B cell (primary cell): ENCODE measurements at regions not wholly inside any gene's neighbourhood (a gene's known extent, or its start where the extent isn't known, plus 50 kb on each side); places are given as distances from the start of the nearest gene placed in this dataset.

Experiments used
- ATAC-seq: fragments of 200-7000 bp; cut with Tn5 transposase; one replicate; pipeline ENCODE4 v1.10.0; 2021; ENCODE audit warnings: low read depth, mild to moderate bottlenecking, moderate number of reproducible peaks, moderate library complexity
- CTCF ChIA-PET: fragments of 350-600 bp; sonication (Branson Sonifier 250); formaldehyde crosslinking; loops from one replicate; lab custom pipeline; 2021; ENCODE audit warnings: antibody characterized with exemption, inconsistent platforms; lab: Charles Lee
- POLR2A ChIA-PET: fragments of 350-600 bp; sonication (Branson Sonifier 250); formaldehyde crosslinking; loops from one replicate; lab custom pipeline; 2021; ENCODE audit warnings: antibody characterized with exemption; lab: Charles Lee
- DNase-seq: peaks from one replicate; pipeline ENCODE4 v3.0.0; 2013
- H2AFZ ChIP-seq: 2 replicates; pipeline ENCODE4 v1.6.1; 2012; ENCODE audit warnings: mild to moderate bottlenecking, low read depth, low read length; ENCODE audit not compliant: insufficient read depth, poor library complexity, severe bottlenecking
- H3K27ac ChIP-seq, 2 donors: 1 replicate in 1 of 2; 2 replicates in 1 of 2; pipeline ENCODE4 v1.5.1; 2012 to 2013; ENCODE audit warnings: low read length in 2 of 2, mild to moderate bottlenecking in 2 of 2, moderate library complexity in 1 of 2
- H3K27me3 ChIP-seq, 4 experiments: fragments of 200-600 bp in 1 of 4; sonication (generic) in 1 of 4; replicated peaks in 1 of 4; 1 replicate in 2 of 4; 2 replicates in 2 of 4; pipeline versions ENCODE4 v1.6.1 to v1.7.0; 2013 to 2016; ENCODE audit warnings: low read length in 3 of 4, mild to moderate bottlenecking in 2 of 4, mixed read lengths in 1 of 4, moderate library complexity in 1 of 4; ENCODE audit not compliant: insufficient read depth in 4 of 4, control insufficient read depth in 3 of 4; ENCODE audit errors: control extremely low read depth in 1 of 4
- H3K36me3 ChIP-seq, 2 experiments: replicated peaks in 1 of 2; 1 replicate in 1 of 2; 2 replicates in 1 of 2; pipeline versions ENCODE4 v1.6.1 to v1.7.1; 2013; ENCODE audit warnings: low read length in 1 of 2; ENCODE audit not compliant: insufficient read depth in 2 of 2, control insufficient read depth in 1 of 2; ENCODE audit errors: control extremely low read depth in 1 of 2, extremely low read depth in 1 of 2
- H3K4me1 ChIP-seq, 2 donors: fragments of 200-600 bp in 1 of 2; sonication (generic) in 1 of 2; 1 replicate in 1 of 2; 2 replicates in 1 of 2; pipeline versions ENCODE4 v1.5.1 to v1.6.1; 2013 to 2017; ENCODE audit warnings: low read length in 2 of 2; ENCODE audit not compliant: control insufficient read depth in 2 of 2, insufficient read depth in 2 of 2
- H3K4me2 ChIP-seq: replicated peaks from 2 replicates; pipeline ENCODE3; 2012; ENCODE audit warnings: mild to moderate bottlenecking, low read depth, low read length; ENCODE audit not compliant: poor library complexity, severe bottlenecking
- H3K4me3 ChIP-seq, 5 experiments: fragments of 200-600 bp in 1 of 5; sonication (generic) in 1 of 5; 1 replicate in 3 of 5; 2 replicates in 2 of 5; pipeline versions ENCODE4 v1.5.1 to v1.7.0; 2011 to 2016; ENCODE audit warnings: low read length in 4 of 5, mild to moderate bottlenecking in 4 of 5, low read depth in 2 of 5, control low read depth in 1 of 5, moderate library complexity in 1 of 5; ENCODE audit not compliant: insufficient read depth in 1 of 5; ENCODE audit errors: control extremely low read depth in 1 of 5, extremely low read depth in 1 of 5
- H3K79me2 ChIP-seq: fragments of 200-600 bp; sonication (generic); one replicate; pipeline ENCODE4 v1.6.0; 2016; ENCODE audit warnings: low read length; ENCODE audit not compliant: control insufficient read depth, insufficient read depth
- H3K9ac ChIP-seq: fragments of 200-600 bp; sonication (generic); 2 replicates; pipeline ENCODE4 v1.6.1; 2017; ENCODE audit warnings: mild to moderate bottlenecking, low read length, moderate library complexity
- H3K9me3 ChIP-seq, 3 donors: one replicate each; pipeline versions ENCODE4 v1.6.1 to v1.7.1; 2013; ENCODE audit warnings: low read length in 2 of 3; ENCODE audit not compliant: control insufficient read depth in 2 of 3, insufficient read depth in 1 of 3; ENCODE audit errors: control extremely low read depth in 1 of 3
- H4K20me1 ChIP-seq: 2 replicates; pipeline ENCODE4 v1.6.0; 2012; ENCODE audit warnings: mild to moderate bottlenecking, low read length; ENCODE audit not compliant: insufficient read depth, control insufficient read depth, poor library complexity, severe bottlenecking
- H3K27ac Mint-ChIP-seq: one replicate; pipeline ENCODE4 v1.8.0; 2021; ENCODE audit warnings: mixed read lengths
- H3K27me3 Mint-ChIP-seq: one replicate; pipeline ENCODE4 v1.8.0; 2021; ENCODE audit warnings: mixed read lengths
- H3K4me1 Mint-ChIP-seq: one replicate; pipeline ENCODE4 v1.8.0; 2021; ENCODE audit warnings: mixed read lengths
- H3K4me3 Mint-ChIP-seq: one replicate; pipeline ENCODE4 v1.8.0; 2021; ENCODE audit warnings: mixed read lengths
- H3K9me3 Mint-ChIP-seq: one replicate; pipeline ENCODE4 v1.8.0; 2022; ENCODE audit warnings: mixed read lengths; ENCODE audit not compliant: insufficient read depth
- CTCF ChIP-seq: fragments of 200-600 bp; IDR thresholded peaks from one replicate; pipeline ENCODE4 v1.8.0; 2022; ENCODE audit warnings: antibody characterized with exemption, mild to moderate bottlenecking
- EZH2 ChIP-seq: IDR thresholded peaks from 2 replicates; pipeline ENCODE4 v1.6.1; 2012; ENCODE audit warnings: borderline replicate concordance, low read depth, mild to moderate bottlenecking, moderate library complexity, low read length; ENCODE audit not compliant: insufficient read depth, poor library complexity, severe bottlenecking
- WGBS: methylation state at CpG from one replicate; pipeline ENCODE4 v1.1.5; 2013; ENCODE audit warnings: missing lambda C conversion rate; ENCODE audit not compliant: insufficient coverage; 5-methylcytosine and 5-hydroxymethylcytosine counted together
- intact Hi-C: fragments of 100-400 bp; cut with micrococcal nuclease; formaldehyde crosslinking; loops from one replicate; pipeline ENCODE4 v1.10.0; 2022

DNA sequence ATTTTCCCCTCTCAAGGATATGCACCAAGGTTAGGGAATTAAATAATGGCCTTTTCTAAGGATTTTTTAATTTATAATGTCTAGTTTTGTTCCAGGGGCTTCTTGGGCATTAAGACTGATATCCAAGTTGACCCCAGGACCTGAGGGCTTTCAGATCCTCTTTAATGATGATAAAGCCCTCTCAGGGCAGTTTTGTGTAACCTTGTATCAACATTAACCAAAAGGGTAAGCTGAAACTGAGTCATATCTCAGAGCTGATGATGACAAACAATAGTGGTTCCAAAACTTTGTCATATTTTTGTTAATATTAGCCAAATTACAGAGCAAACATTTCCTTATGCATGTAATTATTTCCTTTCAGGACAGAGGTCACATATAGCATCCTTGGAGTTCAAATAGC lies 309.4 kb upstream of the MAN1A1 start:
- ChIA-PET POLR2A (no interaction called here), CTCF (no interaction called here)
- ATAC-seq (no peak), DNase-seq (no peak)
- no peaks in the 10 kb centered on the region for H3K27me3 Mint-ChIP-seq
- no peak overlapping the region for H3K4me3 ChIP-seq
- no peaks in the 10 kb centered on the region for H3K4me1 ChIP-seq
- H3K4me1 Mint-ChIP-seq, result no peaks in the 10 kb centered on the region
- H3K36me3 ChIP-seq, result no peaks in the 10 kb centered on the region
- no peak overlapping the region for H3K4me2 ChIP-seq
- H2AFZ ChIP-seq, result no peak overlapping the region
- H3K27ac Mint-ChIP-seq, result no peak overlapping the region
- no peak overlapping the region for H3K27ac ChIP-seq
- intact Hi-C loops, result no loop called here
- no peaks in the 10 kb centered on the region for H3K9me3 ChIP-seq
- no peak overlapping the region for H3K9ac ChIP-seq
- H3K9me3 Mint-ChIP-seq, result no peaks in the 10 kb centered on the region
- no peaks in the 10 kb centered on the region for H3K79me2 ChIP-seq
- H3K27me3 ChIP-seq, result no peaks in the 10 kb centered on the region
- TF ChIP-seq EZH2 (no peak), CTCF (no peak)
- no peak overlapping the region for H3K4me3 Mint-ChIP-seq
- no peaks in the 10 kb centered on the region for H4K20me1 ChIP-seq

DNA sequence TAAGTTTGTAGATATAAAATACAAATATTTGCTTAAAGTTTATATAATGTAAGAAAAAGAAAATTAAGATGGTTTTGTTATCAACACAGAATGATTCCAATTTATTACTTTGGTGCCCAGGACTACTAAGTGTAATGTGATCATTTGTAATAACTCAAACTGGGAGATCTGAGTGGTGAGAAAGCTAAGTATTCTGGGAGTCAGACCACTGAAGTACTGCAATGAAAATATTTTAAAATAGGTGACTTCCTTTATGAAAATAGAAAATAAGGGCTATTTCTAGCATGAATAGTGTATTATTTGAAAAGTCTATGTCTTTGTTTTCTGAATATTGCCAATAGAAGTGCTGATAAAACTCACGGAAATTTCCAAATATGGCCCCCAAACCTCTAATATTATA lies 305.6 kb upstream of the MAN1A1 start:
- ChIA-PET CTCF (no interaction called here), POLR2A (no interaction called here)
- H3K4me3 Mint-ChIP-seq, result no peak overlapping the region
- WGBS, result no CpG with 5 or more reads among the region's 1 CpG
- Histone ChIP-seq H3K4me3 (no peak overlapping the region), H3K27me3 (no peaks in the 10 kb centered on the region), H3K79me2 (no peaks in the 10 kb centered on the region), H3K9ac (no peak overlapping the region), H4K20me1 (no peaks in the 10 kb centered on the region), H3K36me3 (no peaks in the 10 kb centered on the region), H2AFZ (no peak overlapping the region), H3K4me2 (no peak overlapping the region), H3K27ac (no peak overlapping the region), H3K9me3 (no peaks in the 10 kb centered on the region), H3K4me1 (no peaks in the 10 kb centered on the region)
- no peaks in the 10 kb centered on the region for H3K9me3 Mint-ChIP-seq
- no peaks in the 10 kb centered on the region for H3K4me1 Mint-ChIP-seq
- H3K27me3 Mint-ChIP-seq, result no peaks in the 10 kb centered on the region
- intact Hi-C loops, result no loop called here
- no peak for DNase-seq
- no peak for TF ChIP-seq EZH2
- TF ChIP-seq CTCF, result no peak
- ATAC-seq, result no peak
- H3K27ac Mint-ChIP-seq, result no peak overlapping the region
